Liver (tissue), 8 donors: ENCODE measurements at regions not wholly inside any gene's neighbourhood (a gene's known extent, or its start where the extent isn't known, plus 50 kb on each side); places are given as distances from the start of the nearest gene placed in this dataset.

Experiments
- DNase-seq: peaks from one replicate; pipeline ENCODE4 v3.0.0-alpha.2; 2017; ENCODE audit warnings: low spot score
- H3K27ac ChIP-seq, 2 donors: one replicate each; pipeline ENCODE4 v1.7.0; 2013; ENCODE audit warnings: inconsistent platforms in 2 of 2, low read length in 2 of 2, control low read depth in 1 of 2, low read depth in 1 of 2, mild to moderate bottlenecking in 1 of 2
- H3K27me3 ChIP-seq, 4 donors: one replicate each; pipeline versions ENCODE4 v1.6.1 to v1.7.0; 2013; ENCODE audit warnings: low read length in 3 of 4, inconsistent platforms in 1 of 4, mild to moderate bottlenecking in 1 of 4, moderate library complexity in 1 of 4; ENCODE audit not compliant: control insufficient read depth in 4 of 4, insufficient read depth in 4 of 4
- H3K36me3 ChIP-seq, 4 donors: one replicate each; pipeline versions ENCODE4 v1.6.1 to v1.7.0; 2013; ENCODE audit warnings: low read length in 3 of 4, mild to moderate bottlenecking in 3 of 4, low read depth in 1 of 4, moderate library complexity in 1 of 4; ENCODE audit not compliant: control insufficient read depth in 4 of 4, insufficient read depth in 3 of 4
- H3K4me1 ChIP-seq, 4 donors: one replicate each; pipeline versions ENCODE4 v1.6.1 to v1.7.0; 2013; ENCODE audit warnings: low read length in 3 of 4, mild to moderate bottlenecking in 3 of 4, moderate library complexity in 1 of 4; ENCODE audit not compliant: control insufficient read depth in 4 of 4, insufficient read depth in 4 of 4
- H3K4me3 ChIP-seq, 3 donors: one replicate each; pipeline versions ENCODE4 v1.6.1 to v1.7.0; 2013; ENCODE audit warnings: low read length in 3 of 3, control low read depth in 1 of 3, low read depth in 1 of 3, mild to moderate bottlenecking in 1 of 3
- H3K9ac ChIP-seq, 2 donors: one replicate each; pipeline ENCODE4 v1.7.0; 2013; ENCODE audit warnings: low read length in 2 of 2, mild to moderate bottlenecking in 2 of 2, moderate library complexity in 2 of 2, control low read depth in 1 of 2, low read depth in 1 of 2
- H3K9me3 ChIP-seq, 4 donors: one replicate each; pipeline versions ENCODE4 v1.6.1 to v1.7.0; 2013; ENCODE audit warnings: low read length in 3 of 4; ENCODE audit not compliant: control insufficient read depth in 4 of 4
- ATF3 ChIP-seq: IDR thresholded peaks from 2 replicates; pipeline ENCODE4 v1.6.1; 2016; ENCODE audit warnings: antibody characterized with exemption
- CTCF ChIP-seq: fragments of 150-350 bp; IDR thresholded peaks from 2 replicates; pipeline ENCODE4 v1.5.1; 2017; ENCODE audit warnings: improper control_type of control experiment, low read depth, low read length; ENCODE audit not compliant: missing input control
- EGR1 ChIP-seq, 2 donors: IDR thresholded peaks; 2 replicates each; pipeline ENCODE4 v1.6.1; 2016 to 2018; ENCODE audit warnings: antibody characterized with exemption in 2 of 2, low read depth in 2 of 2
- FOXA1 ChIP-seq: IDR thresholded peaks from 2 replicates; pipeline ENCODE4 v1.6.1; 2016; ENCODE audit warnings: antibody characterized with exemption
- FOXA2 ChIP-seq: IDR thresholded peaks from 2 replicates; pipeline ENCODE4 v1.6.1; 2016; ENCODE audit warnings: antibody characterized with exemption
- GABPA ChIP-seq, 2 donors: IDR thresholded peaks in 1 of 2; conservative IDR thresholded peaks in 1 of 2; 2 replicates each; pipeline ENCODE4 v1.6.1; 2016; ENCODE audit warnings: antibody characterized with exemption in 2 of 2, mild to moderate bottlenecking in 1 of 2, moderate library complexity in 1 of 2
- HNF4A ChIP-seq, 2 donors: conservative IDR thresholded peaks; 2 replicates each; pipeline ENCODE4 v1.6.1; 2016; ENCODE audit warnings: antibody characterized with exemption in 2 of 2, mild to moderate bottlenecking in 2 of 2
- HNF4G ChIP-seq: IDR thresholded peaks from 2 replicates; pipeline ENCODE4 v1.6.1; 2016; ENCODE audit warnings: antibody characterized with exemption
- JUND ChIP-seq, 2 donors: IDR thresholded peaks; 2 replicates each; pipeline ENCODE4 v1.6.1; 2016; ENCODE audit warnings: antibody characterized with exemption in 2 of 2
- NR2F2 ChIP-seq: IDR thresholded peaks from 2 replicates; pipeline ENCODE4 v1.6.1; 2016; ENCODE audit warnings: antibody characterized with exemption
- RAD21 ChIP-seq, 2 donors: IDR thresholded peaks; 2 replicates each; pipeline ENCODE4 v1.6.1; 2016; ENCODE audit warnings: antibody characterized with exemption in 2 of 2, mild to moderate bottlenecking in 2 of 2
- RXRA ChIP-seq, 2 donors: IDR thresholded peaks; 2 replicates each; pipeline ENCODE4 v1.6.1; 2017 to 2018; ENCODE audit warnings: antibody characterized with exemption in 2 of 2, mild to moderate bottlenecking in 1 of 2
- SP1 ChIP-seq: IDR thresholded peaks from 2 replicates; pipeline ENCODE4 v1.6.1; 2018; ENCODE audit warnings: antibody characterized with exemption, mild to moderate bottlenecking
- TAF1 ChIP-seq: conservative IDR thresholded peaks from 2 replicates; pipeline ENCODE4 v1.6.1; 2016; ENCODE audit warnings: antibody characterized with exemption, mild to moderate bottlenecking
- YY1 ChIP-seq: IDR thresholded peaks from 2 replicates; pipeline ENCODE4 v1.6.1; 2016; ENCODE audit warnings: antibody characterized with exemption, mild to moderate bottlenecking
- ZBTB33 ChIP-seq: IDR thresholded peaks from 2 replicates; pipeline ENCODE4 v1.6.1; 2016; ENCODE audit warnings: antibody characterized with exemption
- WGBS: extraction: QIAGEN DNeasy Blood & Tissue Kit; methylation state at CpG from one replicate; pipeline ENCODE4 v1.1.7; 2013; 5-methylcytosine and 5-hydroxymethylcytosine counted together
- TF ChIP-seq, protein P1 (sequence below): IDR thresholded peaks from 2 replicates; pipeline ENCODE4 v1.6.1; 2016; ENCODE audit warnings: antibody characterized with exemption
- TF ChIP-seq, protein P2 (sequence below): IDR thresholded peaks from 2 replicates; pipeline ENCODE4 v1.6.1; 2016; ENCODE audit warnings: antibody characterized with exemption, mild to moderate bottlenecking
- donor health status: healthy.
- donor health status: healthy.
- donor health status: healthy.
- donor health status: healthy.
- donor health status: healthy.

- TF ChIP-seq RXRA (IDR thresholded peaks at IDR 0.05) (no peak), YY1 (no peak), CTCF (no peak), HNF4A (conservative IDR thresholded peaks at IDR 0.05) (no peak), JUND (IDR thresholded peaks at IDR 0.05) (no peak), FOXA1 (no peak), GABPA (IDR thresholded peaks at IDR 0.05 in 1 of 2, conservative IDR thresholded peaks at IDR 0.05 in 1 of 2) (no peak), EGR1 (IDR thresholded peaks at IDR 0.05; ENCODE audit: low read depth in 2 of 2) (no peak), ATF3 (no peak), TAF1 (no peak), ZBTB33 (no peak), FOXA2 (no peak), SP1 (no peak), HNF4G (no peak), RAD21 (IDR thresholded peaks at IDR 0.05) (no peak), NR2F2 (no peak)
- TF ChIP-seq, protein P1, sequence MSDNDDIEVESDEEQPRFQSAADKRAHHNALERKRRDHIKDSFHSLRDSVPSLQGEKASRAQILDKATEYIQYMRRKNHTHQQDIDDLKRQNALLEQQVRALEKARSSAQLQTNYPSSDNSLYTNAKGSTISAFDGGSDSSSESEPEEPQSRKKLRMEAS = no peak
- TF ChIP-seq, protein P2, sequence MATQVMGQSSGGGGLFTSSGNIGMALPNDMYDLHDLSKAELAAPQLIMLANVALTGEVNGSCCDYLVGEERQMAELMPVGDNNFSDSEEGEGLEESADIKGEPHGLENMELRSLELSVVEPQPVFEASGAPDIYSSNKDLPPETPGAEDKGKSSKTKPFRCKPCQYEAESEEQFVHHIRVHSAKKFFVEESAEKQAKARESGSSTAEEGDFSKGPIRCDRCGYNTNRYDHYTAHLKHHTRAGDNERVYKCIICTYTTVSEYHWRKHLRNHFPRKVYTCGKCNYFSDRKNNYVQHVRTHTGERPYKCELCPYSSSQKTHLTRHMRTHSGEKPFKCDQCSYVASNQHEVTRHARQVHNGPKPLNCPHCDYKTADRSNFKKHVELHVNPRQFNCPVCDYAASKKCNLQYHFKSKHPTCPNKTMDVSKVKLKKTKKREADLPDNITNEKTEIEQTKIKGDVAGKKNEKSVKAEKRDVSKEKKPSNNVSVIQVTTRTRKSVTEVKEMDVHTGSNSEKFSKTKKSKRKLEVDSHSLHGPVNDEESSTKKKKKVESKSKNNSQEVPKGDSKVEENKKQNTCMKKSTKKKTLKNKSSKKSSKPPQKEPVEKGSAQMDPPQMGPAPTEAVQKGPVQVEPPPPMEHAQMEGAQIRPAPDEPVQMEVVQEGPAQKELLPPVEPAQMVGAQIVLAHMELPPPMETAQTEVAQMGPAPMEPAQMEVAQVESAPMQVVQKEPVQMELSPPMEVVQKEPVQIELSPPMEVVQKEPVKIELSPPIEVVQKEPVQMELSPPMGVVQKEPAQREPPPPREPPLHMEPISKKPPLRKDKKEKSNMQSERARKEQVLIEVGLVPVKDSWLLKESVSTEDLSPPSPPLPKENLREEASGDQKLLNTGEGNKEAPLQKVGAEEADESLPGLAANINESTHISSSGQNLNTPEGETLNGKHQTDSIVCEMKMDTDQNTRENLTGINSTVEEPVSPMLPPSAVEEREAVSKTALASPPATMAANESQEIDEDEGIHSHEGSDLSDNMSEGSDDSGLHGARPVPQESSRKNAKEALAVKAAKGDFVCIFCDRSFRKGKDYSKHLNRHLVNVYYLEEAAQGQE = no peak
- 91% methylated on average over 2 of the region's 2 CpGs for WGBS
- H3K27ac ChIP-seq = no peak overlapping the region
- no peaks in the 10 kb centered on the region for H3K27me3 ChIP-seq
- no peak for DNase-seq
- no peak overlapping the region for H3K4me3 ChIP-seq
- no peaks in the 10 kb centered on the region for H3K4me1 ChIP-seq
- H3K36me3 ChIP-seq = no peaks in the 10 kb centered on the region
- no peaks in the 10 kb centered on the region for H3K9me3 ChIP-seq
- no peak overlapping the region for H3K9ac ChIP-seq
These were observed 67.5 kb upstream of the COMTD1 start for GRCh38 chr10:75303045-75303777.
